ENCODE measurements at regions not wholly inside any gene's neighbourhood (a gene's known extent, or its start where the extent isn't known, plus 50 kb on each side); places are given as distances from the start of the nearest gene placed in this dataset.
"Not testable (repeated sequence)": the region's sequence is repeated elsewhere in the genome, so short reads cannot be mapped to it uniquely, and the experiment has no call there.

DNA sequence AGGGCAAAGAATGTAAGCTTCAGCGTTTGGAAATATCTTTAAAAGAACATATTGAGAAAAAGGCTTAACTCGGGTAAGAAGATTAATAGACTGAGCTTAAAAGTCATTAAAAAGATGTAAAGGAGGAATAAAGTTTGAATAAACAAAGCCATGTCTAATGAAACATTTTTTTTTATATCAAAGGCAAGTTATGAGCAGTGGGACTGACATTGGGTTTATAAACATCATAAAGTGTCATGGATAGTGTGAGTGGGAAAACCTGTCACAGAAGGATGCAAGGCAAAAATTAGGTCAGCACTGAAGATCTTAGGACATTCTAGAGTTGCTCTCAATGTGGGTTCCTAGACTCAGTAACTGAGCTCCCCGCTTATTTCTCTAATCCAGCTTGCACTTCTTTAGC lies 438.0 kb upstream of the CDH11 start:
- no peak for TF ChIP-seq HDGF (IDR thresholded peaks at IDR 0.05; ENCODE audit: borderline replicate concordance)
- TF ChIP-seq ARNT (IDR thresholded peaks at IDR 0.05) = no peak
- no peak for TF ChIP-seq L3MBTL2 (conservative IDR thresholded peaks at IDR 0.05)
- TF ChIP-seq ZNF384 (IDR thresholded peaks at IDR 0.05) = no peak
- no peak for TF ChIP-seq ELF4 (IDR thresholded peaks at IDR 0.05)
- no peak for TF ChIP-seq LEF1 (IDR thresholded peaks at IDR 0.05; ENCODE audit: borderline replicate concordance)
- TF ChIP-seq SP1 (IDR thresholded peaks at IDR 0.05) = no peak
- no peak for TF ChIP-seq FOXK2 (IDR thresholded peaks at IDR 0.05)
- no peak for TF ChIP-seq SUZ12 (IDR thresholded peaks at IDR 0.05)
- TF ChIP-seq, protein P1, sequence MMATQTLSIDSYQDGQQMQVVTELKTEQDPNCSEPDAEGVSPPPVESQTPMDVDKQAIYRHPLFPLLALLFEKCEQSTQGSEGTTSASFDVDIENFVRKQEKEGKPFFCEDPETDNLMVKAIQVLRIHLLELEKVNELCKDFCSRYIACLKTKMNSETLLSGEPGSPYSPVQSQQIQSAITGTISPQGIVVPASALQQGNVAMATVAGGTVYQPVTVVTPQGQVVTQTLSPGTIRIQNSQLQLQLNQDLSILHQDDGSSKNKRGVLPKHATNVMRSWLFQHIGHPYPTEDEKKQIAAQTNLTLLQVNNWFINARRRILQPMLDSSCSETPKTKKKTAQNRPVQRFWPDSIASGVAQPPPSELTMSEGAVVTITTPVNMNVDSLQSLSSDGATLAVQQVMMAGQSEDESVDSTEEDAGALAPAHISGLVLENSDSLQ (IDR thresholded peaks at IDR 0.05) = no peak
- TF ChIP-seq BHLHE40 (IDR thresholded peaks at IDR 0.05; ENCODE audit: borderline replicate concordance) = no peak
- CTCF ChIA-PET = interaction anchor here (0.6 kb wide), 1 partner anchor 10 kb away, joined by 3 read pairs; no protein-coding TSS in a partner anchor
- POLR2A ChIA-PET = no interaction called here
- no peak for DNase-seq (ENCODE audit: extremely low spot score)

DNA sequence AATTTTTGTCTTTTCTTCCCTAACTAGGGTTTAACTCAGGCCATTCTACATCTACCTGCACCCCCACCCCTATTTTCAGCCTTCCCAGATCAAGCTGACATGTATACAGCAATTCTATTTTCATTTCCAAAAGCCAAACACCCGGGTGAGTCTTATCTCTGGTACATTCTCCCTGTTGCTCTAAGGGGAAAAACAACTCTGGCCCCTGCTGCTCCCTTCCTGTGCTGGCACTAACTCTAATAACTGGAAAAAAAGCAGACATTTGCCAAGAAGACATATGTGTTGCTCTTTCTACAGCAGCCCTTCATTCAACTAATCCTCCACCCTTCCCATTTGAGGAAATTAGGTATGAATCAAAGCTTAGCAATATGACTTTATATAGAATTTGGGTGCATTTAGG lies 427.8 kb upstream of the CDH11 start:
- DNase-seq (ENCODE audit: extremely low spot score); CTCF ChIA-PET; POLR2A ChIA-PET: not testable (repeated sequence)

DNA sequence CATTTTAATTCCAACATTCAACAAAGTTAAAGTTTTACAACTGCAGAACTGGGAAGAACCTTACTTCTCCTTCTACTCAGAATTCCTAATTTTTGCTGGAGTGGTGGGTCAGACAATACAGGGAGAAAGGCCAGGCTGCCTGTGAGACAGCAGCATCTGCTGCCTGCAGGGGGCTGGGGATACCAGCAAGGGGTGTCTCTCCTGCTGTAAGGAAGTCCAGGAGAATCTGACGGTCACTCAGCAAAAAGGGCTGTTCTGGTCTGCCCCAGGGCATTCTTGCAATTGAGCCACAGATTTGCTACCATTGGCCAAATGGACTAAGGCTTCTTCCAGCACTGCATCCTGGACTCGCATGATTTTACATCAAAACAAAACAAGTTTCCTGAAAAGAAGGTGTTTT lies 426.6 kb upstream of the CDH11 start:
- TF ChIP-seq FOXM1 (IDR thresholded peaks at IDR 0.05; ENCODE audit: borderline replicate concordance) = no peak
- no peak for TF ChIP-seq ZNF384 (IDR thresholded peaks at IDR 0.05)
- no peak for TF ChIP-seq TARDBP (IDR thresholded peaks at IDR 0.05)
- TF ChIP-seq FOXA1 (IDR thresholded peaks at IDR 0.05) = no peak
- no peak for TF ChIP-seq SUZ12 (IDR thresholded peaks at IDR 0.05)
- TF ChIP-seq, protein P1 (IDR thresholded peaks at IDR 0.05) = no peak
- TF ChIP-seq BHLHE40 (IDR thresholded peaks at IDR 0.05; ENCODE audit: borderline replicate concordance) = no peak
- ChIA-PET POLR2A (no interaction called here), CTCF (no interaction called here)
- no peak for DNase-seq (ENCODE audit: extremely low spot score)

DNA sequence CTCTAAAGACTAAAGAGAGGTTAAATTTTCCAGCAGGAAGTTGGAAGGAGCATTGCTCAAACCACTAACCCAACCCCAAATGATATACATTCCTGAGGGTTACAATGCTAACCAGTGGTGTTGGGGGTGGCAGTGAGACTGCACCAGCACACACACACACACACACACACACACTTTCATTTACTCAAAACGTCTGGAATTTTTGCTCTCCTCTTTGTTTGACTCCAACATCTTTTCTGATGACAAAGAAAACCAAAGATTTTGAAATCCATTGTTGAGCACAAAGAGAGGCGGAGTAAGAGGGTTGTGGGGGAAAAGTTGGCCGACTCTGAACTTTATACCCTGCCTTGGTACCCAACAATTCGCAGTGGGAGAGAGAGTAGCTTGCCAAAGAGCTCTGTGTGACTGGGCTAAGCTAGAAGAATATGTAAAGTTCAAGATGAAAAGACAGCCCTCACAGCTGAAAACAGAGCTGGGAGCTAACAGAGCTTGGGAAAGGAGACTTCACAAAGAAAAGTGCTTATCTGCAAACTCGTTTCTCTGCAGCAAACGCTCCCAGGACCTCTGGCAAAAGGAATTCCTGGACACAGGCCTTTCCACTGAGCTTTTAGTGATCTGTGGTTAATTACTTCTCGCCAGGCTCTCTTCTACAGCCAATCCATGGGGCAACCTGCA lies 426.0 kb upstream of the CDH11 start:
- CTCF ChIA-PET = no interaction called here
- DNase-seq (ENCODE audit: extremely low spot score) = no peak
- no peak for TF ChIP-seq FOXK2 (IDR thresholded peaks at IDR 0.05)
- no peak for TF ChIP-seq ELF4 (IDR thresholded peaks at IDR 0.05)
- no peak for TF ChIP-seq HDGF (IDR thresholded peaks at IDR 0.05; ENCODE audit: borderline replicate concordance)
- TF ChIP-seq L3MBTL2 (conservative IDR thresholded peaks at IDR 0.05) = no peak
- no peak for TF ChIP-seq FOXA1 (IDR thresholded peaks at IDR 0.05)
- no peak for TF ChIP-seq NFRKB (IDR thresholded peaks at IDR 0.05)
- TF ChIP-seq, protein P1 (IDR thresholded peaks at IDR 0.05) = no peak
- no peak for TF ChIP-seq SUZ12 (IDR thresholded peaks at IDR 0.05)
- TF ChIP-seq LEF1 (IDR thresholded peaks at IDR 0.05; ENCODE audit: borderline replicate concordance) = no peak
- TF ChIP-seq CTBP1 (IDR thresholded peaks at IDR 0.05; ENCODE audit: borderline replicate concordance) = no peak
- TF ChIP-seq BHLHE40 (IDR thresholded peaks at IDR 0.05; ENCODE audit: borderline replicate concordance) = no peak
- POLR2A ChIA-PET = no interaction called here

DNA sequence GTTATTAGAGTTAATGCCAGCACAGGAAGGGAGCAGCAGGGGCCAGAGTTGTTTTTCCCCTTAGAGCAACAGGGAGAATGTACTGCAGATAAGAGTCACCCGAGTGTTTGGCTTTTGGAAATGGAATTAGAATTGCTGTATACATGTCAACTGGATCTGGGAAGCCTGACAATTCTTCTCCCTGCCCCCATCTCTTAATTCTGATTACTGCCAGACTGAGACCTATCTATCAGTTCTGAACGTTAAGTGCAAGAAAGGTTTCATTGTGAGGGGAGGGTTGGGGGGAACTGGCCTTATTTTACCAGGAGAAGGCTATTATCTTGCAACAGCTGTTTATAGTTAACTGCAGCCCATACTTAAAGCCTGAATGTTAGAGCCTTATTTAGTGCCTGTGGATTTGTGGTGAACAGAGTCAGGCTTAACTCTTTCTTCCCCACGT lies 424.5 kb upstream of the CDH11 start:
- POLR2A ChIA-PET = no interaction called here
- TF ChIP-seq LEF1 (IDR thresholded peaks at IDR 0.05; ENCODE audit: borderline replicate concordance) = no peak
- no peak for DNase-seq (ENCODE audit: extremely low spot score)
- CTCF ChIA-PET = no interaction called here

DNA sequence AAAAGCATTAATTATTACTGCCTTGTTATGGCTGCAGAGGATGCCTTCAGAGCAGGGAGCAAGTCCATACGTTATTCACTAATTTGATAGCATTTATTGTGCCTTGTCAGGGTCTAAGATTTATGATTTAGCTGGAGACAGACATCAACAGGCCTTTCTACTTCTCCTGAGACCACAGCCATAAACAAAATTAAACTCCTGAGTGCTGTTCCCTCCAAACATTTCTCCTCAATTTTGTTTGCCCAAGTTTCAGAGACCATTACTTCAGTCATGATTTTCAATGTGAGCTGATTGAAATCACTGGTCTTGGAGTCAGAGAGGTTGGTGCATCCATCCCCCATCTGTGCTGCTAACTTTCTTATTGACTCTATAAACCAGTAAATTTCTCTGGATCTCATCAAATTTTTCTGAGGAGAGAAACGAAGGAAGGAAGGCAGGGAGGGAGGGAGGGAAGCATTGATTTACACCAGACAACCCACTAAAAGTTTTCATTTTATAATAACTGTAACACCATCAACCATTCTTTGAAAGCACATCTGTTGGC lies 423.6 kb upstream of the CDH11 start:
- ChIA-PET POLR2A (no interaction called here), CTCF (no interaction called here)
- TF ChIP-seq ELF4 (IDR thresholded peaks at IDR 0.05) = no peak
- no peak for TF ChIP-seq BHLHE40 (IDR thresholded peaks at IDR 0.05; ENCODE audit: borderline replicate concordance)
- no peak for TF ChIP-seq ZNF384 (IDR thresholded peaks at IDR 0.05)
- no peak for DNase-seq (ENCODE audit: extremely low spot score)

DNA sequence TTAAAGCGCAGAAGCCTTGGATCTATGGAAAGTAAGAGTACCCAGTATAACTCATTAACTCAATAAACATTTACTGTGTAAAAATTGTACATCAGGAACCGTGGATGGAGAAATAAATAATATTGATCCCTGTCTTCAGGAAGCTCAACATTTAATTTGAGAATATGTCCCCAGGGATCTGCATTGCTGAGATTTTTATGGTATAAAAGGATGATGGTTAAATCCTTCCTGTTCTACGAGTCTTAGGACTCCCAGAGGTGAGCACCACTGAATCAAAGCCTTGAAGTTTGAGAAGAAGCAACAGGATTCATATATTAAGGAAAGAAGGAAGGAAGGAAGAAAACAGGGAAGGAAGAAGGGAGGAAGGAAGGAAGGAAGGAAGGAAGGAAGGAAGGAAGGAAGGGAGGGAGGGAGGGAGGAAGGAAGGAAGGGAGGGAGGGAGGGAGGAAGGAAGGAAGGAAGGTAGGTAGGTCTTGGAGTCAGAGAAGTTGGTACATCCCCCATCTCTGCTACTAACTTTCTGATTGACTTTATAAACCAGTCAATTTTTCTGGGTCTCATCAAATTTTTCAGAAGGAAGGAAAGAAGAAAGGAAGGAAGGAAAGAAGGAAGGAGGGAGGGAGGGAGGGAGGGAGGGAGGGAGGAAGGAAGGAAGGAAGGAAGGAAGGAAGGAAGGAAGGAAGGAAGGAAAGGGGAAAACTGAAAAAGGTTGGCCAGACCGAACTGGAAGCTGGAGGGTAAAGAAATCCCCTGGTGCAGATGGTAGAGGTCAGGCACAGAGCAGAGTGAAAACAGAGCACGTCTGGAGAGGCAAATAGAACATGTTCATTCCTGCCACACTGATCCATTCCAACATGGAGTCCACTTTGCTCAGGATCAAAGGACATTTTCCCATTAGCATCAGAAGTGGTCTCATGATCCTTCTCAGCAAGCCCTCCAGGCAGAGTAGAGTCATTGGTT lies 422.2 kb upstream of the CDH11 start:
- POLR2A ChIA-PET = no interaction called here
- TF ChIP-seq SP1 (IDR thresholded peaks at IDR 0.05) (no peak), CTBP1 (IDR thresholded peaks at IDR 0.05; ENCODE audit: borderline replicate concordance) (no peak)
- CTCF ChIA-PET = no interaction called here
- DNase-seq (ENCODE audit: extremely low spot score) = no peak

Measured in HEK293T (cell line).